B cell (primary cell): ENCODE measurements at regions not wholly inside any gene's neighbourhood (a gene's known extent, or its start where the extent isn't known, plus 50 kb on each side); places are given as distances from the start of the nearest gene placed in this dataset.

ENCODE experiments used
- EZH2 ChIP-seq: IDR thresholded peaks from 2 replicates; pipeline ENCODE4 v1.6.1; 2012; ENCODE audit warnings: borderline replicate concordance, low read depth, mild to moderate bottlenecking, moderate library complexity, low read length; ENCODE audit not compliant: insufficient read depth, poor library complexity, severe bottlenecking
- TF ChIP-seq, protein P1 (sequence below): fragments of 200-600 bp; IDR thresholded peaks from one replicate; pipeline ENCODE4 v1.8.0; 2022; ENCODE audit warnings: antibody characterized with exemption, mild to moderate bottlenecking

DNA sequence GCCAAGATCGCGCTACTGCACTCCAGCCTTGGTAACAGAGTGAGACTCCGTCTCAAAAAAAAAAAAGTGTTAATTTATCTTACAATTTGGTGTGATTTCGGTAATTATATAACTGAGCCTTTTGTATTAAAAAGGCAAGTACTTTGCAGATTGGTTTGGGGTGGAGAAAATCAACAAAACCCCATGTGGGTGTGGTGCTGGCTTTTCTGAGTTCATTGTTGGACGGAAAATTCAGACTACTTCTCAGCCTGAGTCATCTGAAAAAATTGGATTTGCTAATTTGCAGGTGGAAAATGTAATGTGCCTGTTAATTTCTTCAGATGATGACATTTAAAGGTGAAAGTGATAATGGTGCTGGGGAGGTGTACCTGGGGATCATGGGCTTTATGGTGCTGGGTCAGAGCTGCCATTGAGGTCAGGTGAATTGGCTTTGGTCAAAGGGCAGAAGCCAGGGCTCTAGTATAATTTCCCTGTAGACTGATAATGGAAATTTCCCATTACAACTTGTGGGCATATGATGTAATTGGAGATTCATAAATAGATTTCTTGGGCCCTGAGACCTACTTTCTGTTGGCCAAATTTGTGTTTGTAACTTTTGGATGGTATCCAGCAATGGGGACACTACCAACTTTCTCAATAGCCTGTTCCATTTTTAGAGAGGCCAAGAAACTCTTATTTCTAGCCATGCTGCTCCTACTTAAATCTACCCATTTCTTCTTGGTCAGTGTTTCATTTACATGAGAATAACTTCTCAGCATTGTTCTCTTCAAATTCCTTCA, 74.3 kb upstream of the TEX13D start:
- TF ChIP-seq, protein P1, sequence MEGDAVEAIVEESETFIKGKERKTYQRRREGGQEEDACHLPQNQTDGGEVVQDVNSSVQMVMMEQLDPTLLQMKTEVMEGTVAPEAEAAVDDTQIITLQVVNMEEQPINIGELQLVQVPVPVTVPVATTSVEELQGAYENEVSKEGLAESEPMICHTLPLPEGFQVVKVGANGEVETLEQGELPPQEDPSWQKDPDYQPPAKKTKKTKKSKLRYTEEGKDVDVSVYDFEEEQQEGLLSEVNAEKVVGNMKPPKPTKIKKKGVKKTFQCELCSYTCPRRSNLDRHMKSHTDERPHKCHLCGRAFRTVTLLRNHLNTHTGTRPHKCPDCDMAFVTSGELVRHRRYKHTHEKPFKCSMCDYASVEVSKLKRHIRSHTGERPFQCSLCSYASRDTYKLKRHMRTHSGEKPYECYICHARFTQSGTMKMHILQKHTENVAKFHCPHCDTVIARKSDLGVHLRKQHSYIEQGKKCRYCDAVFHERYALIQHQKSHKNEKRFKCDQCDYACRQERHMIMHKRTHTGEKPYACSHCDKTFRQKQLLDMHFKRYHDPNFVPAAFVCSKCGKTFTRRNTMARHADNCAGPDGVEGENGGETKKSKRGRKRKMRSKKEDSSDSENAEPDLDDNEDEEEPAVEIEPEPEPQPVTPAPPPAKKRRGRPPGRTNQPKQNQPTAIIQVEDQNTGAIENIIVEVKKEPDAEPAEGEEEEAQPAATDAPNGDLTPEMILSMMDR: no peak
- no peak for TF ChIP-seq EZH2
